ENCODE measurements at regions not wholly inside any gene's neighbourhood (a gene's known extent, or its start where the extent isn't known, plus 50 kb on each side); places are given as distances from the start of the nearest gene placed in this dataset.

DNA sequence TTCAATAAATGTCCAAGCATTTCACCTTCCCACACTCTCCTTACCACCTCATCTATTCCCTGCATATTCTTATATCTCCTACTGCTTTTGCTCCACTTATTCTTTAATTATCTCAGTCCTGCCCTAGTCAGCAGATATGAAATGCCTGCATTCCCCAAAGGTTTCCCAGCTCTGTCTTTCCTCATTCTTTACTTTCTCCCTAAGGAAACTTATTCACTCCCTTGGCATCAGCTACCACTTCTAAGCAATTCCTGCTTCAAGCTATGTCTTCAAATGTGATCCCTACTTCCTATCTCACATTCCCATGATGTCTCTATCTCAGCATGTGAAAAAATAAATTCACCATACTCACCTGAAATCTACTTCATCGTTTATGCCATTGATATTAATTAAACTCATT is 111.8 kb downstream of the CAPZA3 start:
- Mint-ChIP-seq H3K4me3 (ENCODE audit: unreplicated experiment) (no peak overlapping the region), H3K36me3 (ENCODE audit: low read depth, unreplicated experiment) (no peaks in the 10 kb centered on the region), H3K9me3 (ENCODE audit: unreplicated experiment) (no peaks in the 10 kb centered on the region), H3K27me3 (ENCODE audit: low read depth, unreplicated experiment) (no peaks in the 10 kb centered on the region), H3K4me1 (ENCODE audit: low read depth, unreplicated experiment) (peaks cover 14% of the 10 kb centered on the region), H3K27ac (ENCODE audit: unreplicated experiment) (peak overlapping the region; percentile 9)
- FAIRE-seq (peak; percentile 65), DNase-seq (ENCODE audit: low read depth) (peak; percentile 20)
- H4K20me1 ChIP-seq (ENCODE audit: insufficient read depth, low read length) = no peaks in the 10 kb centered on the region
- H3K79me2 ChIP-seq (ENCODE audit: insufficient read depth, low read length) = no peaks in the 10 kb centered on the region
- no peaks in the 10 kb centered on the region for H3K9me3 ChIP-seq (ENCODE audit: insufficient read depth, low read depth, low read length)
- no peaks in the 10 kb centered on the region for H3K27me3 ChIP-seq (ENCODE audit: insufficient read depth, low read length)
- no peaks in the 10 kb centered on the region for H3K4me1 ChIP-seq (ENCODE audit: insufficient read depth, low read length)
- no peak for TF ChIP-seq EZH2 (IDR thresholded peaks at IDR 0.05; ENCODE audit: insufficient read depth, low read length)
- no peak for TF ChIP-seq CTCF (IDR thresholded peaks at IDR 0.05; ENCODE audit: insufficient read depth, low read depth, low read length)
- H2AFZ ChIP-seq (ENCODE audit: low read depth, low read length) = no peak overlapping the region
- no peak overlapping the region for H3K4me2 ChIP-seq (ENCODE audit: low read length)
- no peak overlapping the region for H3K9ac ChIP-seq (ENCODE audit: low read length)
- H3K4me3 ChIP-seq (ENCODE audit: insufficient read depth, low read depth, low read length) = no peak overlapping the region
- no peak overlapping the region for H3K27ac ChIP-seq (ENCODE audit: low read depth, low read length)
- no peaks in the 10 kb centered on the region for H3K36me3 ChIP-seq (ENCODE audit: insufficient read depth, low read length)

GRCh38 chr12:18850752-18851151 is 112.8 kb downstream of the CAPZA3 start:
- Histone ChIP-seq H3K27ac (ENCODE audit: low read depth, low read length) (no peak overlapping the region), H3K9ac (ENCODE audit: low read length) (no peak overlapping the region), H3K79me2 (ENCODE audit: insufficient read depth, low read length) (no peaks in the 10 kb centered on the region), H3K36me3 (ENCODE audit: insufficient read depth, low read length) (no peaks in the 10 kb centered on the region), H3K4me3 (ENCODE audit: insufficient read depth, low read depth, low read length) (no peak overlapping the region), H3K4me1 (ENCODE audit: insufficient read depth, low read length) (no peaks in the 10 kb centered on the region), H3K9me3 (ENCODE audit: insufficient read depth, low read depth, low read length) (no peaks in the 10 kb centered on the region), H3K27me3 (ENCODE audit: insufficient read depth, low read length) (no peaks in the 10 kb centered on the region), H4K20me1 (ENCODE audit: insufficient read depth, low read length) (no peaks in the 10 kb centered on the region), H2AFZ (ENCODE audit: low read depth, low read length) (no peak overlapping the region), H3K4me2 (ENCODE audit: low read length) (no peak overlapping the region)
- Mint-ChIP-seq H3K36me3 (ENCODE audit: low read depth, unreplicated experiment) (no peaks in the 10 kb centered on the region), H3K27ac (ENCODE audit: unreplicated experiment) (no peak overlapping the region), H3K27me3 (ENCODE audit: low read depth, unreplicated experiment) (no peaks in the 10 kb centered on the region), H3K9me3 (ENCODE audit: unreplicated experiment) (no peaks in the 10 kb centered on the region), H3K4me1 (ENCODE audit: low read depth, unreplicated experiment) (peaks cover 14% of the 10 kb centered on the region), H3K4me3 (ENCODE audit: unreplicated experiment) (no peak overlapping the region)
- DNase-seq (ENCODE audit: low read depth) (no peak), FAIRE-seq (no peak)
- TF ChIP-seq EZH2 (IDR thresholded peaks at IDR 0.05; ENCODE audit: insufficient read depth, low read length) (no peak), CTCF (IDR thresholded peaks at IDR 0.05; ENCODE audit: insufficient read depth, low read depth, low read length) (no peak)

DNA sequence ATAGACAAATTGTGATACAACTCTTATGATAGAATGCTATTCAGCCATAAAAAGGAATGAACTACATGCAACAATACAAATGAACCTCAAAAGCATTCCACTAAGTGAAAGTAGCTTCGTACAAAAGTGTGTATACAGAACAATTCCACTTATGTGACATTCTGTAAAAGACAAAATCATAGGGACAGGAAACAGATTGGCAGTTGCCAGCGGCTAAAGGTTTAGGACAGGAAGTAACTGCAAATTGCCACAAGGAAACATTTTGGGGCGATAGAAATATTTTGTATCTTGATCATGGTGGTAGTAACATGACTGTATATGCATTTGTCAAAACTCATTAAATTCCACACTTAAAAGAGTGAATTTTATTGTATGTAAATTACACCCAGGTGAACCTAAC is 113.4 kb downstream of the CAPZA3 start:
- H3K27me3 Mint-ChIP-seq (ENCODE audit: low read depth, unreplicated experiment) = no peaks in the 10 kb centered on the region
- H3K9ac ChIP-seq (ENCODE audit: low read length) = no peak overlapping the region
- no peak overlapping the region for H3K4me2 ChIP-seq (ENCODE audit: low read length)
- no peak overlapping the region for H3K27ac ChIP-seq (ENCODE audit: low read depth, low read length)
- H3K4me3 Mint-ChIP-seq (ENCODE audit: unreplicated experiment) = no peak overlapping the region
- no peaks in the 10 kb centered on the region for H3K79me2 ChIP-seq (ENCODE audit: insufficient read depth, low read length)
- no peak for FAIRE-seq
- no peaks in the 10 kb centered on the region for H3K4me1 ChIP-seq (ENCODE audit: insufficient read depth, low read length)
- no peak overlapping the region for H3K4me3 ChIP-seq (ENCODE audit: insufficient read depth, low read depth, low read length)
- no peak for DNase-seq (ENCODE audit: low read depth)
- H2AFZ ChIP-seq (ENCODE audit: low read depth, low read length) = no peak overlapping the region
- peaks cover 14% of the 10 kb centered on the region for H3K4me1 Mint-ChIP-seq (ENCODE audit: low read depth, unreplicated experiment)
- no peaks in the 10 kb centered on the region for H3K36me3 Mint-ChIP-seq (ENCODE audit: low read depth, unreplicated experiment)
- no peak for TF ChIP-seq CTCF (IDR thresholded peaks at IDR 0.05; ENCODE audit: insufficient read depth, low read depth, low read length)
- TF ChIP-seq EZH2 (IDR thresholded peaks at IDR 0.05; ENCODE audit: insufficient read depth, low read length) = no peak
- no peaks in the 10 kb centered on the region for H3K36me3 ChIP-seq (ENCODE audit: insufficient read depth, low read length)
- no peaks in the 10 kb centered on the region for H3K9me3 ChIP-seq (ENCODE audit: insufficient read depth, low read depth, low read length)
- H3K9me3 Mint-ChIP-seq (ENCODE audit: unreplicated experiment) = no peaks in the 10 kb centered on the region
- no peaks in the 10 kb centered on the region for H3K27me3 ChIP-seq (ENCODE audit: insufficient read depth, low read length)
- H3K27ac Mint-ChIP-seq (ENCODE audit: unreplicated experiment) = no peak overlapping the region
- no peaks in the 10 kb centered on the region for H4K20me1 ChIP-seq (ENCODE audit: insufficient read depth, low read length)

All from astrocyte (in vitro differentiated cells and primary cell).